A673 (cell line): ENCODE measurements at regions not wholly inside any gene's neighbourhood (a gene's known extent, or its start where the extent isn't known, plus 50 kb on each side); places are given as distances from the start of the nearest gene placed in this dataset.
A peak's percentile ranks its signal among the peaks of the same experiment; 100 is the strongest.

Source experiments
- BruUV-seq: library from RNA; stranded (reverse); fragments of 400-500 nt; replicated peaks from 2 replicates; lab custom pipeline; 2021; lab: Mats Ljungman, UMichigan
- CTCF ChIA-PET: fragments of 300-600 bp; sonication (Branson Sonifier 250); formaldehyde crosslinking; loops from one replicate; lab custom pipeline; 2022; ENCODE audit warnings: antibody characterized with exemption; lab: Charles Lee
- POLR2A ChIA-PET: fragments of 300-600 bp; sonication (Branson Sonifier 250); formaldehyde crosslinking; loops from one replicate; lab custom pipeline; 2022; ENCODE audit warnings: antibody characterized with exemption; ENCODE audit not compliant: low non-redundant PET; lab: Charles Lee
- DNase-seq: peaks from one replicate; pipeline ENCODE4 v3.0.0-alpha.2; 2015; ENCODE audit warnings: low spot score
- H3K27ac ChIP-seq: fragments of 200-600 bp; sonication (generic); 2 replicates; pipeline ENCODE4 v1.5.1; 2016; ENCODE audit warnings: mixed run types, low read depth, mild to moderate bottlenecking, mixed read lengths, antibody characterized with exemption, low read length; ENCODE audit not compliant: poor library complexity, severe bottlenecking
- H3K27me3 ChIP-seq: fragments of 200-600 bp; sonication (generic); replicated peaks from 2 replicates; pipeline ENCODE4 v1.6.1; 2017; ENCODE audit warnings: mixed run types, low read depth, mild to moderate bottlenecking, mixed read lengths, antibody characterized with exemption, low read length; ENCODE audit not compliant: insufficient read depth, poor library complexity
- H3K36me3 ChIP-seq: fragments of 200-600 bp; sonication (generic); 2 replicates; pipeline ENCODE4 v1.6.1; 2016; ENCODE audit warnings: mixed run types, mild to moderate bottlenecking, mixed read lengths, antibody characterized with exemption, low read length; ENCODE audit not compliant: insufficient read depth, poor library complexity, severe bottlenecking
- H3K4me1 ChIP-seq: fragments of 200-600 bp; sonication (generic); 2 replicates; pipeline ENCODE4 v1.6.1; 2017; ENCODE audit warnings: mixed run types, mild to moderate bottlenecking, mixed read lengths, antibody characterized with exemption, low read length; ENCODE audit not compliant: insufficient read depth, poor library complexity, severe bottlenecking
- H3K4me3 ChIP-seq: fragments of 200-600 bp; sonication (generic); 2 replicates; pipeline ENCODE4 v1.5.1; 2016; ENCODE audit warnings: low read depth, mixed run types, mild to moderate bottlenecking, mixed read lengths, low read length; ENCODE audit not compliant: poor library complexity, severe bottlenecking
- H3K9me3 ChIP-seq: fragments of 200-600 bp; sonication (generic); 2 replicates; pipeline ENCODE4 v1.6.1; 2016; ENCODE audit warnings: mixed run types, low read depth, mild to moderate bottlenecking, mixed read lengths, antibody characterized with exemption, low read length; ENCODE audit not compliant: poor library complexity, severe bottlenecking
- EZH2 ChIP-seq: fragments of 200-600 bp; sonication (generic); IDR thresholded peaks from 2 replicates; pipeline ENCODE4 v1.6.1; 2017; ENCODE audit warnings: borderline replicate concordance, low read depth, mild to moderate bottlenecking, mixed read lengths, antibody characterized with exemption, low read length; ENCODE audit not compliant: poor library complexity, severe bottlenecking
- intact Hi-C: fragments of 100-400 bp; cut with micrococcal nuclease; formaldehyde crosslinking; loops from one replicate; pipeline ENCODE4 v1.10.0; 2022; ENCODE audit not compliant: unreplicated experiment
- TF ChIP-seq, protein P1 (sequence below): fragments of 300-800, 200-600 bp; sonication (generic); conservative IDR thresholded peaks from 2 replicates; pipeline ENCODE4 v1.5.1; 2017; ENCODE audit warnings: low read depth, mild to moderate bottlenecking, antibody characterized with exemption, low read length, moderate library complexity, mixed read lengths

- no TSS peak for BruUV-seq
- CTCF ChIA-PET, result no interaction called here
- DNase-seq, result no peak
Observed at GRCh38 chr22:49370627-49371301, 456.9 kb downstream of the BRD1 start.

DNA sequence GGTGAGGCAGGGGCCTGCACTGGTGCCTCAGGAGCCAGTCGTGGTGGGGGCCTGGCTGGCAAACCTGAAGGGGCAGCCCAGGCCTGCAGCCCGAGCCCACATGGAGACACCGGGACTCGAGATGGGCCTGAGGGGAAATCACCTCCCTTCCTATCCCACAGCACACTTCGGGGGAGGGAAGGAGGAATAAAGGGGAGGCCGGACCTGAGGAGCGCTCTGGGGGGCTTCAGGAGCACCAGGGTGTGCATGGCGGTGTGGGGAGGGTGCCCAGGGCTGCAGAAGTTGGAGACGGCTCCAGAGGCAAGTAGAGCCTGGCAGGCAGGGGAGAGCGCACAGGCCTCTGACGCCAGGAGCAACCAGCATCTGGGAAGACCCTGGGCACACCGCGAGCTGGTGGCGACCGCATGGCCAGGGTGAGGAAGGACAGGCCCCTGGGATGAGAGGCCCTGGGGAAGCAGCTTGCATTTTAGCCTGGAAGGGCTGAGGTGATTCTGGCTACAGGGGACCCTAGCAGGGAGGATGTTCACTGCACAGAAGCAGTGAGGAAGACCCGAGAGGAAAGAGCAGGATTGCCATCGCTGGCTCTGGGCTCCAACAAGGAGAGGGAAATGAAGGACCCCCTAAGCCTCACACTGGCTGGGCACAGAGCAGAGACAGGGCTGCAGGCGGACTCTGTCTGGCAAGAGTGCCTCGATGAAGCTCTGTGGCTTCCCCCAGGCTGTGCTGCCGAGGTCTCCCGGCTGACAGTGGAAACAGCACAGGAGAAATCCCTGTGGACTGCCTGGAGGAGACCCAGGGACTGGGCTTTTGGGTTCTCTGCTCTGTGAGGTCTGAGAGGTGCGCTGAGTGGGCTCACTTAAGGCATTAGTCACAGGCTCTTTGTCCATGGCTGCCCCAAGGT is 457.7 kb downstream of the BRD1 start:
- no peaks in the 10 kb centered on the region for H3K36me3 ChIP-seq
- DNase-seq, result no peak
- no peak overlapping the region for H3K27ac ChIP-seq
- no peaks in the 10 kb centered on the region for H3K27me3 ChIP-seq
- ChIA-PET POLR2A (no interaction called here), CTCF (no interaction called here)
- TF ChIP-seq, protein P1, sequence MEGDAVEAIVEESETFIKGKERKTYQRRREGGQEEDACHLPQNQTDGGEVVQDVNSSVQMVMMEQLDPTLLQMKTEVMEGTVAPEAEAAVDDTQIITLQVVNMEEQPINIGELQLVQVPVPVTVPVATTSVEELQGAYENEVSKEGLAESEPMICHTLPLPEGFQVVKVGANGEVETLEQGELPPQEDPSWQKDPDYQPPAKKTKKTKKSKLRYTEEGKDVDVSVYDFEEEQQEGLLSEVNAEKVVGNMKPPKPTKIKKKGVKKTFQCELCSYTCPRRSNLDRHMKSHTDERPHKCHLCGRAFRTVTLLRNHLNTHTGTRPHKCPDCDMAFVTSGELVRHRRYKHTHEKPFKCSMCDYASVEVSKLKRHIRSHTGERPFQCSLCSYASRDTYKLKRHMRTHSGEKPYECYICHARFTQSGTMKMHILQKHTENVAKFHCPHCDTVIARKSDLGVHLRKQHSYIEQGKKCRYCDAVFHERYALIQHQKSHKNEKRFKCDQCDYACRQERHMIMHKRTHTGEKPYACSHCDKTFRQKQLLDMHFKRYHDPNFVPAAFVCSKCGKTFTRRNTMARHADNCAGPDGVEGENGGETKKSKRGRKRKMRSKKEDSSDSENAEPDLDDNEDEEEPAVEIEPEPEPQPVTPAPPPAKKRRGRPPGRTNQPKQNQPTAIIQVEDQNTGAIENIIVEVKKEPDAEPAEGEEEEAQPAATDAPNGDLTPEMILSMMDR, result no peak
- TF ChIP-seq EZH2, result no peak
- peak overlapping the region; percentile 41 for H3K4me3 ChIP-seq
- BruUV-seq, result no TSS peak
- no peaks in the 10 kb centered on the region for H3K4me1 ChIP-seq
- intact Hi-C loops, result no loop called here
- H3K9me3 ChIP-seq, result no peaks in the 10 kb centered on the region

More at GRCh38 chr22:49370627-49371301, 456.9 kb downstream of the BRD1 start:
- TF ChIP-seq, protein P1, result no peak
- TF ChIP-seq EZH2, result no peak
- intact Hi-C loops, result no loop called here
- Histone ChIP-seq H3K27me3 (no peaks in the 10 kb centered on the region), H3K9me3 (no peaks in the 10 kb centered on the region), H3K27ac (no peak overlapping the region), H3K36me3 (no peaks in the 10 kb centered on the region), H3K4me1 (no peaks in the 10 kb centered on the region), H3K4me3 (no peak overlapping the region)
- POLR2A ChIA-PET, result no interaction called here

DNA sequence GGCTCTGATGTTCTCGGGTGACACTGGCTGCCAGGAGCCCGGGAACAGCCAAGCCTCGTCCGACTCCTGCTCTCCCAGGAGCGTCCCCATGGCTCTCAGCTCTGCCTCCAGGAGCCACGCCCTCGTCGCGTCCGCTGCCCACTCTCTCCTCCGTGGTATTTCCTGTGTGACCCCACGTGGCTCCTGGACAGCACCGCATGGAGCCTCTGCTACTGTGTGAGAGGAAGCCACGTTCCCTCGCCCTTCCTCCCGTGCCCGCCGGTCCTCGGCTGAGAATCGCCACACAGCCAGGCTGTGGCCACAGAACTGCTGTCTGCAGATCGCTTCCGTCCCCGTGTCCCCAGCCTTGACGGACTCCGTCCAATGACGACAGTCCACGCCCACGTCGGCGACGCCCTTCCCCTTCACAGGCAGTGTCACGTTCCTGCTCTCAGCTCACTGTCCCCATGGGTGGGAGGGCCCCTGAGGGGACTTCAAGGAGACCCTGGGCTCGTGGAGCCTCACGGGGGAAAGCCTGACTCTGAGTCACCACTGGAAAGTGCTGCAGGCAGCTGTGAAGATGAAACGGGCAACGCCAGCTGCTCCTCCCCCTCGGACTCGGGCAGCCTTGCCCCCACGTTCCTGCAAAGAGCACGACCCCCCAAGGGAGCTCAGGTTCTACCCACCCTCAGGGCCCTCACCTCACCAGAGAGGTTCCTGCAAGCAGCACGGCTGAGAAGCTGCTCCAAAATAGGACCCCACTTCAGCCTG is 458.5 kb downstream of the BRD1 start:
- H3K4me1 ChIP-seq, result no peaks in the 10 kb centered on the region
- no TSS peak for BruUV-seq
- peak overlapping the region; percentile 41 for H3K4me3 ChIP-seq
- intact Hi-C loops, result no loop called here
- H3K27me3 ChIP-seq, result no peaks in the 10 kb centered on the region
- no peak for TF ChIP-seq EZH2
- TF ChIP-seq, protein P1, result no peak
- H3K27ac ChIP-seq, result no peak overlapping the region
- peak; percentile 71 for DNase-seq
- POLR2A ChIA-PET, result interaction anchor here (0.6 kb wide), 1 partner anchor 26 kb away, joined by 6 read pairs; no protein-coding TSS in a partner anchor
- H3K9me3 ChIP-seq, result no peaks in the 10 kb centered on the region
- no peaks in the 10 kb centered on the region for H3K36me3 ChIP-seq
- CTCF ChIA-PET, result no interaction called here
